ENCODE measurements at regions not wholly inside any gene's neighbourhood (a gene's known extent, or its start where the extent isn't known, plus 50 kb on each side); places are given as distances from the start of the nearest gene placed in this dataset.

DNA sequence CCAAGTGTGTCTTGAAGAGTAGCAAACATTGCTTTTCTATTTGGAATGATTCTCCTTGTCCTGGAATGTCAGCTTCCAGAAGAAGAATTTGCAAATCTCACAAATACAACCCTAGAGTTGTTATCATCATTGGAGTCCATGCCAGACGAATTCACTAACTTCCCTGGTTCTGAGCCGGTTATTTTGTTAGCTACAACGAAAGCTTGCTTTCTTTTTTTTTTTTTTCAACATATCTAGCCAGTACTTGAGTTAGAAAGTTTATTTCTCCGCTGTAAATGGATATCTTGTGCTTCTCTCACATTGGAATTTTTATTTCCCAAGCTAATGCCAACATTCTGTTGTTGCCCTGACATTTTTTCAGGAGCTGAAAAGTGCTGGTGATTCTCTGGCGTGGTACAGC, 138.1 kb upstream of the POM121L12 start:
- DNase-seq (ENCODE audit: low read depth): no peak

DNA sequence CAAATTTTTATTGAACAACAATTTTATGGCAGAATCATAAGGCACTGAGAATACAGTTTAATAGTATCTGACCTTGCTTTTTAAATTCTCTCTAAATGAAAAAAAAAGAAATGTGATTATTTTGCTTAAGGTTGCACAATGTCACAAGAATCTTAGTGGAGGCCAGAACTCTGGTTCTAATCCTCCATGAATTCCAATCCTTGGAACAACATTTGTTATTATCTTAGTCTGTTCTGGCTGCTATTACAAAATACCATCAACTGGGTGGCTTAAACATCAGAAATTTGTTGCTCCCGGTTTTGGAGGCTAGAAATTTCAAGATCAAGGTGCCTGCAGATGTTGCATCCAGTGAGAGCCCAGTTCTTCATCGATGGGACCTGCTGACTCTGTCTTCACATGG, 158.2 kb upstream of the POM121L12 start:
- no peak for DNase-seq (ENCODE audit: low read depth)

- DNase-seq (ENCODE audit: low read depth): peak; percentile 2
Observed at GRCh38 chr7:52876402-52876801, 159.0 kb upstream of the POM121L12 start.

GRCh38 chr7:52863652-52864051, 171.8 kb upstream of the POM121L12 start:
- DNase-seq (ENCODE audit: low read depth): no peak

DNA sequence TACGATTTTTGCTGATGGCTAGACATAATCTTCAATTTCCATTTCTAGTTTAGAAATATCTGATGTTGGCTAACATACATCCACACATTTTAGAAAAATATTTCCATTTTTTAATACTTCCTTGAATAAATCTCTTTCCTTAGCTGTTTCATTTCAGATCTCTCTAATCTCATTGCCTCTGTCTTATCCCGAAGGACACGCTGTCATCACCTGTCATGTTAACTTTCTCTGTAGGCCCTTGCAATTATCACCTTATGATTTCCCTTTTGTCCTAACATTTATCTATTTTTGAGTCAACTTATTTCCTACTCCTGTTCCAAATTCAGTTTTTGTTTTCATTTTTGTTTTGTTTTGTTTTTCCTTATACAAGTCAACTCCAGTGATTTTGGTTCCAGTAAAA, 173.1 kb upstream of the POM121L12 start:
- DNase-seq (ENCODE audit: low read depth): no peak

DNA sequence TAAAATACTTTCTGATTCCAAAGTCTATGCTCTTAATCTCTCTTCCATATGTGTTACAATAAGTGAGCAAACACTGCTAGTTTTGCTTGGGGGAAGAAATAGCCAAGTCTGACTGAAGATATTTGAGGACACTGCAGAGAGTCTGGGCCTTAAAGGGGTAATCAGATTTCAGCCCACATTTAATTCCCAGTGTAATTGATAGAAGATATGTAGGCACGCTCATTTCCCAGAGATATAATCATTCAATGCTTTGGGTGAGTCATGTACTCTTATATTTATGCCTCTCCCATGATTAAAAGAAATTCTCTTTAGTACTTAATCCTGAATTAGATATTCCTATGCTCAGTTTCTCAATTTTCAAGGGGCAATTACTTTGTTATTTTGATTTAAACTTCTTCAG, 178.1 kb upstream of the POM121L12 start:
- DNase-seq (ENCODE audit: low read depth): no peak

DNA sequence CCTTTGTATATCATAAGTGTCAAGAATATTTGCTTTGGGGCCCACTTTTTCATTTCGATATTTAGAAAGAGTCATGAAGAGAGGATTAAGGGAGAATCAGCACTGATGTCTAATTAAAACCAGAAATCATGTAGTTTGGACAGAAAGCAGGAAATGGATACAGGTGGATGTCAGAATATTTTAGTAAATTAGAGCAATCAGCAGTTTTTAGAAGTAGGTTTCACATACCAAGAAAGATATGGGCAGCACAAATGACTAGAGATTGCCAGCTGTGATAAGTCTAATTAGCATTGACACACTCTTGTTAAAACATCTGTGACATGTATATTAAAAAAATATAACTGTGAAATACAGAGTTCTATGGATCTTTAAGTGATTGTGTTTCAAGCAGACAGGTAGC, 180.8 kb upstream of the POM121L12 start:
- no peak for DNase-seq (ENCODE audit: low read depth)

GRCh38 chr7:52851547-52851946, 183.9 kb upstream of the POM121L12 start:
- DNase-seq (ENCODE audit: low read depth): no peak

DNA sequence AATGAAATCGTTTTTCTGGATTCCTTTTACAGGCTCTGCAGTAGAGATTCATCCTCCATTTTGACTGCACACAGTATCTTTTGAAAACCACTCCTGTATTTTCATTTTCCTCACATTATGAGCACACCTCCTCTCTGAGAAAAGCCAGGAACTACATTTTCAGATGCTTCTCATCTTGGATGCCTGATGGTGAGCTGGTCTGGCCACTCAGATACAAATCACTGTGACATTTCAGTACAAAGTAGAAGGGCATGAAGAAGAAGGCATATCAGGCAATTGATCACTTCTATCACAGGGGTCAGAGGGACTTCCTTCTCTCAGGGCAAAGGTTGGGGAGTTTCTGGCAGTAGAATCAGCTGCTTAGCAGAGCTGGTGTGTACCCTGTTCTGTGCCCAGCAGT, 192.0 kb upstream of the POM121L12 start:
- no peak for DNase-seq (ENCODE audit: low read depth)

DNA sequence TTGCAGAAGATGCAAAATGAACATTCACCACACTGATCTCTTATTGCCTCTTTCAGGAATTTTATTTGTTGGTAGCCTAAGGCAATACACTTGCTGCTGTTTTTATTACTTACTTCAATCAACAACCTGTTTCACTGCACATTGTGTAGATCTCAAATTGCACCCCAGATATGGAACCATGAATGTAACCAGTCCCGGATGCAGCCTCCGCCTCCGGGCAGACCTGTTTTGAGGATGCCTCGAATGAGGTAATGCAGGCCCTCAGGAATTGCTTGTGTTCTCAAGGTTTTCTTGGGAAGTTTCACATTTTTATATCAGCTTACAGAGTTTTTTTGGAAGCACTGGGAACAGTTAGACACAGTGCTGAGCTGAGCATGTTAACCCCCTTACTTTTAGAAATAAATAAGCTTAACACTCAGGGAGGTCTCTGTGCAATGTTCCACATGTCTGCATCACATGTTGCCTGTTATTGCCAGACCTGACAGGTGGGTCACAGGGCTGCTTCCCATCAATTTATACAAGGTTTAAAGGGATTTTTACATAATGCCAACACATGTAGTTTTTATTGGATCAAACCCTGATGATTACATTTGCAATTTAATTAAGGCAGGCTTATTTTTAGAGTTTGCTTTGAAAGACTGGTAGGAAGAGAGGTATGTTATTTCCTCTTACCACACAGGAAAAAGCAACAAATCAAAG, 193.1 kb upstream of the POM121L12 start:
- DNase-seq (ENCODE audit: low read depth): no peak

DNA sequence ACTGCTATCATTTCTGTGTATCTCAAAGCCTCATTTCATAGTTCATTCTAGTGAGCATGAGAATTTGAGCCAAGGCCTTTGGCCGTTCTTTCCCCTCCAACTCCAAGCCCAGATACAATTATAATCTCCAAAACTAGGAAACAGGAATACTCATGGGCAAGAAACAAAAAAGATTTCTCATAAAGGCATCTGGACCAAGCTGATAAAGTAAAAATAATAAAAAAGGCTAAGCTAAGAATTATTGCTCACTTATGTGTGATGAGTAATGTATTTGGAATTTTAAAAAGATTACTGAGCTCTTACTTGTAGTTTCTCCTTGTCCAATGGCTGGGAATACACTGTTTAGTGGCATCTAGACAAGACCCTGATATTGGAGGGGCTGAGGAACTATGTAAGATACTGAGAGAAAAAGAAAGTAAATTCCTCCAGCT, 196.4 kb upstream of the POM121L12 start:
- DNase-seq (ENCODE audit: low read depth): no peak

GRCh38 chr7:52831321-52831720, 204.1 kb upstream of the POM121L12 start:
- DNase-seq (ENCODE audit: low read depth): no peak

DNA sequence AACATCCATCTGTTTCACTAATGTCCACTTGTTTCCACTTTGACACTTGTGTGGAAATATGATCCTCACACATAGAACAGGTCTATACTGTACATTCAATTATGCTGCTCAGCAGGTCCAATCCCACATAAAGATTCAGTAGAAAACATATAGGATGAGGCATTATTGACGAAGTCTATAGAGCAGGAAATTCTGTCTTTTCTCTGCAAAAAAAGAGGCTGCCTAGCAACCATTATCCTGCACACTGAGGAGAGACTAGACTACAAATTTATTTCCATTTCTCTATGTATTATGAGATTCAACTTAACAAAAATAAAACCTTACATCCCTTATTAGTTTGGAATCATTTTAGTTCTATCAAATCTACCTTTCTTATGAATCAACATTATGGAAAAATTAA, 204.6 kb upstream of the POM121L12 start:
- DNase-seq (ENCODE audit: low read depth): no peak

DNA sequence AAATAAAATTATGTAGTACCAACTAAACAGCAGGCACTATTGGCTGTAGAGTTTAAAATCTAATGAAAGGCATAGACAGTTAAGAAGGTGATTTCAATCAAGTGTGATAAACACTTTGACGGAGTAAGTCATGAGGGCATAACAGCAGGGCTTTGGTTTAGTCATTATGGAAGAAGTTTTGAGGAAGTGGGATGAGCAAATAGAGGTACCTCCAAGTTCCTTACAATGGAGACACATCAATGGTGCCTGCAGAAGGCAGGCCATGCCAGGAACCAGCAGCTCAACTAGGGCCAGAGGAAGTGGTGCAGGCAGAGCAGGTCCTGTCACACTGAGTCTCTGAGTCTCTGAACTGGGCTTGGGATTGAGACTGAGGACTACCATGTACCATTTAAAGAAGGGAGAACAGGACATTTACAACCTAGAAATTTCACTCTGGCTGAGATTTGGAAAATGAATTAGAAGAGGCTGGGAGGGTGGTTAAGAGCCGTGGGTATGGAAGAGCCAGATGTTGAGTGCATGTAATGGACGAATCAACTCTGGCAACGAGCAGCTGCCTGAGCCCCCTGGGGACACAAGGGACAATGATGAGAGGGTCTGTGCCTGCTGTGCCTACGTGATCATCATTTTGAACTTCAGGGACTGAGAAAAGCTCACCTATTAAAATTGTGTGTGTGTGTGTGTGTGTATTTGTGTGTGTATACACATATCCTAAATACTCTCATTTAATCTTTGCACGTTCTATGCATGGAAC, 208.7 kb upstream of the POM121L12 start:
- DNase-seq (ENCODE audit: low read depth): no peak

- no peak for DNase-seq (ENCODE audit: low read depth)
Observed at GRCh38 chr7:52825611-52826010, 209.8 kb upstream of the POM121L12 start.

DNA sequence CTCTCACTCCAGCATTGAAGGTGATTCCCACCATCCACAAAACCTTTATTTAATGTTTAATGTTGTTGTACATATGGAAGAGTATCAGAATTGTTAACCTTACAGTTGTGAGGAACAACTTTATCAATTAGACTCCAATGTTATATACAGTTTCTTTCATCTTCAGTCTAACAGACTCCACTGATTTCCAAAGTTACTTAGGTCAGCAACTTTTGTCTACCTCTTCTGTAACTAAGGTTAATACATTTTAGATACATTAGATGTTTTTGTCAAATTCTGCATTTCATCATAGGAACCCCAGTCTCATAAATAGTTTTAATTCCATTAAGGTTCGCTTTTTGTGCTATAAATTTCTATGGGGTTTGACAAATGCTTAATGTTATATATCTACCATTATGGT, 223.9 kb upstream of the POM121L12 start:
- DNase-seq (ENCODE audit: low read depth): no peak

DNA sequence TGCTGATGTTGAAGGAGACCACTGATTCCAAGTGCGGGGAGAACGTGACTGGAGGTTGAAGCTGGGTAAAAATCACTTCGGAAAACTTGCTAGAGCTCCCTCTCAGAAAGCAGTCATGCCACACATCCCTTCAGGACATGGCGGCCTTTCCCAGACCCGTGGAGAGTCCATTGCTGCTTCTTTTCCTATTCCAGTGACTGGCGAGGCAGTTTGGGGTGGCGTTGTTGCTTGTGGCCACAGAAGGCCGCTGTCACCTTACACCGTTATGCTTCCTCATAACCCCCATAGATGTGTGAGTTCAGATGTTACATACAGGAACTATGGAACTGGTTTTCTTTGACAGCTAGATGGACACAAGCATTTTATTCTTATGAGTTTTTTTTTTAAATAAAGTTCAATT, 235.6 kb upstream of the POM121L12 start:
- DNase-seq (ENCODE audit: low read depth): no peak

- no peak for DNase-seq (ENCODE audit: low read depth)
Observed at GRCh38 chr7:52797801-52798200, 237.6 kb upstream of the POM121L12 start.

GRCh38 chr7:52794621-52795020, 240.8 kb upstream of the POM121L12 start:
- no peak for DNase-seq (ENCODE audit: low read depth)

DNA sequence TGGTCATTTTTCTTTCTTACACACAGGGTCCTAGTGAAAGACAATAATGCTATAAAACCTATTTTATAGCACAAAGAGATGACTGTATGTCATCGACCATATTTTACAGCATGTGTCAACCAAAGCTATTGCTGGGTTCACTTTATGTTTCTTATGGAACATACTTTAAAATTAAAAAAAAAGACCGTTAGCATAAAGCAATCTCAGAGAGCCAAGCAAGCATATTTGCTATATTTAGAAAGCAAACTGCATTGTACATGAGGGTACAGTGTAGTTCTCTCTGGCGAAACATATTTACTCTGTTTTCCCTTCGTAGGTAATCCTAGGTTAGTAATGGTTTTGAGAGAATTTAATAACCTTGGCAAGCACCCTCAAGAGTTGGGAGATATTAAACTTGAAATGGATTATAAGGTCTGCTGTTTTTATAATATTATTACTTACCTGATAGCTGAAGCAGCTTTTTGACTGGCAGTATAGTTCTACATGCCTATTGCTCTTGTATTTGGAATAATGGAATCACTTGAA, 244.2 kb upstream of the POM121L12 start:
- no peak for DNase-seq (ENCODE audit: low read depth)

DNA sequence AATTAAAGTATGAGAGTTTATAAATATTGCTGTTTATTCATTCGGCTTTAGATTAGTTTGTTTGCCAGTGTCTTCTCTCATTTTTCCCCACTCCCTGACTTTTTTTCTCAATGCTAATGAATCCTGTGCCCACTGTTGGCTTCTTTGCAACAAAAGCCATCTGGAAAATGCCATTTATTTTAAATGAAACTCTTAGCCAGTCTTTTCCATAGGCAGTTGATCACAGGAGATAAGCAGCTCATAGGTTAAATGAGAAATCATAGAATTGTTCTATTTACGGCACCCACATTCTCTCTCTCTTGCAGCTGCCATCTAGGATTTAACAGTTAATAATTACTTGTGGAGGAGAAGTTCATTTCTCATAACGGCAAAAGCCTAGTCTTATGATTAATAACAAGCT, 249.3 kb upstream of the POM121L12 start:
- DNase-seq (ENCODE audit: low read depth): no peak

GRCh38 chr7:52782348-52782747, 253.1 kb upstream of the POM121L12 start:
- no peak for DNase-seq (ENCODE audit: low read depth)

DNA sequence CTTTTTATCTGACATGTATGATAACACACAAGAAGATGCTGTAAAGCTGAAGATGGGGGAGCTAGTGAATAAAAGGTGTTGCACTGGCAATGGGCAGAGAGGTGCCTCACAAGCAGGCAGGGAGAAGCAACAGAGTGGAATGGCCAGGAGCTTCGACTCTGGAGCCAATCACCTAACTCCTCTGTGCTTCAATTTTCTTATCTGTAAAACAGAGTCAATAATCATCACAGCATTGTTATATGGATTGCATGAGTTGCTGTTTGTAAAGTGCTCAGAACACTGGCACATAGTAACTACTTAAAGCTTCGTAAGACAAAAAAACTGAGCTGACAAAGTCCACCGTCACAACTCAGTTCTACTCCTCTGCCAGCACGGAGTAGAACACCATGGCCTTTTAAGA, 254.2 kb upstream of the POM121L12 start:
- no peak for DNase-seq (ENCODE audit: low read depth)

DNA sequence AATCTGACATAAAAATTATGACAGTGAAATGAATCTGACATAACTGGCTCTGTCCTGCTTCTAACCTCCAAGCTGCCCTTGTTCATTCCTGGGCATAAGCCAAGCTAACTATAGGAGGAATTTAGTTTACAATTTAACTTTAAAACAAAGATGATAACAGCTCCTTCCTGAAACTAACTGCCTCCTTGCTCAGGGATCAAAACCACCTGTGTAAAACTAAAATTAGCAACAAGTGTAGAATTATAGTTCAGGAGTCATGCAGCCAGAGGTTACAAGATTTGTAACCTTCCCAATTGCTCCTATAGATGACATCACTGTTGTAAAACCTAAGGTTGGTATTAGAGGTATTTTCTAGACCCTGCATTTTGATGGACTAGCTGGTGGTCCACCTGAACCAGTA, 256.4 kb upstream of the POM121L12 start:
- no peak for DNase-seq (ENCODE audit: low read depth)
